ENCODE measurements at regions not wholly inside any gene's neighbourhood (a gene's known extent, or its start where the extent isn't known, plus 50 kb on each side); places are given as distances from the start of the nearest gene placed in this dataset.

DNA sequence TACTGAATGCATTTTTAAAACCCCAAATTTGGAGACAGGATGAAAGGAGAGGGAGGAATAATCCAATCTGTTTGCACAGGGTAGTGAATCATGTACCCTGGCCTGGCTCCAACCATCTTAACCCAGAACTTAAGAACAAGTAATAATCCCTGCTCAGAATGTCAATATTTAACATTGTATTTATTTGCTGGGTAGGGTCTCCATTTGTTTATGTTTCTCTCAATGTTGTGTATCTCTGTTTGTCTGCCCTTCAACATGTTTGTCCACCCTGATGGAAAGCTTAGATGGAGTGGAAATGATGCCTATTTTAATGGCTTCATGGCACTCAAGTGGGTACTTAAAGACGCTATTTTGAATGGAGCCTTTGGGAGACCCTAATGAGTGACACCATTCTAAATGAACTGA is 54.4 kb upstream of the CDC42BPA start:
- no peak for DNase-seq (ENCODE audit: low spot score)

DNA sequence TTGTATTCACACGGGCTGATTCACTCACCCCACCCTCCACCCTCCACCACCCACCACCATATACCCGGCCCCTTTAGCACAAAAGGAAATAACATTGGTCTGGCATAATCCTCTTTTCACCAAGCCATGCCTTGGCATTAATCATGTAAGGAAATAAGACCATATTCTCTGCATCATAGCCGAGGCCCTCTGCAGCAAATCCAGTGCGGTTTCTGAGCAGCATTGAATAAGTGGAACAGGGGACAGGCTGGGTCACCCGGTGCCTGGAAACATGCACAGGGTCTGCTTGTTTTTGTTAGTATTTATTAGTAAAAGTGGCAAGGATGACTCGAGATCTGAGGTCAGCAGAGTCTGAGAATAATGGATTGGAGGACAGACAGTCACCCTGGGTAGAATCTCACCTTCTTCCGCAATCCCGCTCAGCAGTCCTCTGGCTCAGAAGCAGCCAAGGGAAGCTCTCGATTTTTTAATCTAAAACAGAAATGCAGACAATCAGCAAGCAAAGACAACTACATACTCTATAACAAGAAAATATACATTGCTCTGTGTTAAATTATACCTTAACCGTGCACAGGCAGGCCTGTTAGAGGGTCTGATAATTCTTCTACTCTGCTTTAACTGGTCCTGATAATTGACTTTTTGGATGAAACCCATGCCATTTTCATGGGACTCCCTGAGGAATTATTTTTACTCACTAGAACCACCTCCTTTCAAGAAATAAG is 52.4 kb upstream of the CDC42BPA start:
- peak; percentile 39 for DNase-seq (ENCODE audit: low spot score)

DNA sequence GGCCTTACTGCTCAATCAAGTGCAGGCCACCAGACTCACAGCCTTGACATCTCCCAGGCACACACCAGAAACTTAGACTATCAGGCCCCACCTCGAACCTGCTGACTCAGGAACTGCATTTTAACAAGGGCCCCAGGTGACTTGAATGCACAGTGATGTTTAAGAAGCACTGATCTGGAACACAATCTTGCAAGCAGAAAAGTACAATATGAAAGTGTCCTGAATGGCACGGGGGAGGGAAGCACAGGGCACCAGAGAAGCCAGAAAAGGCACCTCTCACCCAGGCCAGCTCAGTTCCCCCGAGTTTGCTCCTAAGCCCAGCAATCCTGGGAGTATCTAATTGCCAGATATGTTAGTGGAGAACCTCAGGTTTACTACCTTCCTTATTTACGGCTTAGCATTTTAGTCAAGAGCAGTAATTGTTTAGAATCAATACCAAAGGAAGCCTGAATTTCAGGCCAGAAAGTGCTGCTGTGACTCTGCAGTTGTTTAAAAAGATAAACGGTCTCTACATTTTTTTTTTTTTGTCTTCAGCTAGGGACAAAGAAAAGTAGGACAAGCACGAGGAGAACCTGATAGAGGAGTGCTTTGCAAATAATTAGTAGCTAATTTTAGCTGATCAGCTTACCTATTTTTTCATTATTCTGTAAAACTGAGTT is 50.9 kb upstream of the CDC42BPA start:
- no peak for DNase-seq (ENCODE audit: low spot score)
